Esophagus muscularis mucosa (tissue), 4 donors: ENCODE measurements at regions not wholly inside any gene's neighbourhood (a gene's known extent, or its start where the extent isn't known, plus 50 kb on each side); places are given as distances from the start of the nearest gene placed in this dataset.

ENCODE experiments used
- CTCF ChIP-seq, 3 experiments: fragments of 200-600 bp in 2 of 3; fragments of 450-650 bp in 1 of 3; sonication (generic) in 2 of 3; IDR thresholded peaks; one replicate each; pipeline ENCODE4 v1.5.1; 2017 to 2019; ENCODE audit warnings: antibody characterized with exemption in 3 of 3, mild to moderate bottlenecking in 2 of 3, moderate library complexity in 1 of 3
- EP300 ChIP-seq: sonication (generic); formaldehyde crosslinking; IDR thresholded peaks from one replicate; pipeline ENCODE4 v1.6.1; 2017; ENCODE audit warnings: antibody characterized with exemption
- POLR2A ChIP-seq: fragments of 450-650 bp; IDR thresholded peaks from one replicate; pipeline ENCODE4 v1.6.1; 2017; ENCODE audit warnings: antibody characterized with exemption, moderate library complexity, mild to moderate bottlenecking, low read depth
- POLR2AphosphoS5 ChIP-seq, 2 donors: sonication (generic); formaldehyde crosslinking; IDR thresholded peaks; one replicate each; pipeline ENCODE4 v1.6.1; 2017; ENCODE audit warnings: antibody characterized with exemption in 2 of 2

- TF ChIP-seq CTCF (IDR thresholded peaks at IDR 0.05), result no peak
- no peak for TF ChIP-seq POLR2A
- no peak for TF ChIP-seq EP300
- no peak for TF ChIP-seq POLR2AphosphoS5 (IDR thresholded peaks at IDR 0.05)
These were observed 50.2 kb upstream of the FAM9A start for GRCh38 chrX:8851231-8851886.
